ENCODE measurements at regions not wholly inside any gene's neighbourhood (a gene's known extent, or its start where the extent isn't known, plus 50 kb on each side); places are given as distances from the start of the nearest gene placed in this dataset.

GRCh38 chr4:187780070-187780469, 215.5 kb upstream of the ZFP42 start:
- TF ChIP-seq, protein P1, sequence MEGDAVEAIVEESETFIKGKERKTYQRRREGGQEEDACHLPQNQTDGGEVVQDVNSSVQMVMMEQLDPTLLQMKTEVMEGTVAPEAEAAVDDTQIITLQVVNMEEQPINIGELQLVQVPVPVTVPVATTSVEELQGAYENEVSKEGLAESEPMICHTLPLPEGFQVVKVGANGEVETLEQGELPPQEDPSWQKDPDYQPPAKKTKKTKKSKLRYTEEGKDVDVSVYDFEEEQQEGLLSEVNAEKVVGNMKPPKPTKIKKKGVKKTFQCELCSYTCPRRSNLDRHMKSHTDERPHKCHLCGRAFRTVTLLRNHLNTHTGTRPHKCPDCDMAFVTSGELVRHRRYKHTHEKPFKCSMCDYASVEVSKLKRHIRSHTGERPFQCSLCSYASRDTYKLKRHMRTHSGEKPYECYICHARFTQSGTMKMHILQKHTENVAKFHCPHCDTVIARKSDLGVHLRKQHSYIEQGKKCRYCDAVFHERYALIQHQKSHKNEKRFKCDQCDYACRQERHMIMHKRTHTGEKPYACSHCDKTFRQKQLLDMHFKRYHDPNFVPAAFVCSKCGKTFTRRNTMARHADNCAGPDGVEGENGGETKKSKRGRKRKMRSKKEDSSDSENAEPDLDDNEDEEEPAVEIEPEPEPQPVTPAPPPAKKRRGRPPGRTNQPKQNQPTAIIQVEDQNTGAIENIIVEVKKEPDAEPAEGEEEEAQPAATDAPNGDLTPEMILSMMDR (conservative IDR thresholded peaks at IDR 0.05; ENCODE audit: low read depth, low read length), result no peak
- TF ChIP-seq POLR2A (IDR thresholded peaks at IDR 0.05; ENCODE audit: low read depth, low read length) (no peak), RCOR1 (IDR thresholded peaks at IDR 0.05; ENCODE audit: insufficient replicate concordance, low read length) (no peak)
